GM13976 (cell line): ENCODE measurements at regions not wholly inside any gene's neighbourhood (a gene's known extent, or its start where the extent isn't known, plus 50 kb on each side); places are given as distances from the start of the nearest gene placed in this dataset.

Experiments
- DNase-seq: peaks from one replicate; pipeline ENCODE4 v3.0.0; 2012; ENCODE audit warnings: low spot score
- in situ Hi-C: fragments of 300-500 bp; cut with MboI; formaldehyde crosslinking; loops from one replicate; pipeline ENCODE4 v1.12.0; 2022; ENCODE audit warnings: low sequenced_read_pairs, mixed read lengths, inconsistent platforms; ENCODE audit not compliant: unreplicated experiment
- TF ChIP-seq, protein P1 (sequence below): IDR thresholded peaks from 2 replicates; pipeline ENCODE4 v1.5.1; 2012; ENCODE audit warnings: borderline replicate concordance, mild to moderate bottlenecking; ENCODE audit not compliant: insufficient read depth; ENCODE audit errors: extremely low read depth, missing control alignments, control extremely low read depth

DNA sequence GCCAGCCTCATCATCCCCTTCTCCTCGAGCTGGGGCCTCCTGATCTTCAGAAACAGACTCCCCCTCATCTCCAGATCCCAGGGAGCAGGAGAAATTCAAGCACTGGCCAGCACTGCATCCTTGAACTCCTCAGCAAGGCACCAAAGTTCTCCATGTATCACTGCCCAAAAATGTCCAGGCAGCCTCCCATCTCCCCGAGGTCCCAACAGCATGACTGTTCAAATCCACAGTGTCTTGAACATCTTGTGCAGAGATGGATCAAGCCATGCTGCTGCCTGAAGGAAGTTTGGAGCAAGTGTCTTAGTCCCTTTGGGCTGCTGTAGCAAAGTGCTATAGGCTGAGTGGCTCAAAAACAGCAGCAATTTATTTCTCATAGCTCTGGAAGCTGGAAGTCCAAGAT lies 115.5 kb upstream of the GALNT17 start:
- in situ Hi-C loops, result no loop called here
- TF ChIP-seq, protein P1, sequence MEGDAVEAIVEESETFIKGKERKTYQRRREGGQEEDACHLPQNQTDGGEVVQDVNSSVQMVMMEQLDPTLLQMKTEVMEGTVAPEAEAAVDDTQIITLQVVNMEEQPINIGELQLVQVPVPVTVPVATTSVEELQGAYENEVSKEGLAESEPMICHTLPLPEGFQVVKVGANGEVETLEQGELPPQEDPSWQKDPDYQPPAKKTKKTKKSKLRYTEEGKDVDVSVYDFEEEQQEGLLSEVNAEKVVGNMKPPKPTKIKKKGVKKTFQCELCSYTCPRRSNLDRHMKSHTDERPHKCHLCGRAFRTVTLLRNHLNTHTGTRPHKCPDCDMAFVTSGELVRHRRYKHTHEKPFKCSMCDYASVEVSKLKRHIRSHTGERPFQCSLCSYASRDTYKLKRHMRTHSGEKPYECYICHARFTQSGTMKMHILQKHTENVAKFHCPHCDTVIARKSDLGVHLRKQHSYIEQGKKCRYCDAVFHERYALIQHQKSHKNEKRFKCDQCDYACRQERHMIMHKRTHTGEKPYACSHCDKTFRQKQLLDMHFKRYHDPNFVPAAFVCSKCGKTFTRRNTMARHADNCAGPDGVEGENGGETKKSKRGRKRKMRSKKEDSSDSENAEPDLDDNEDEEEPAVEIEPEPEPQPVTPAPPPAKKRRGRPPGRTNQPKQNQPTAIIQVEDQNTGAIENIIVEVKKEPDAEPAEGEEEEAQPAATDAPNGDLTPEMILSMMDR, result no peak
- DNase-seq, result no peak

DNA sequence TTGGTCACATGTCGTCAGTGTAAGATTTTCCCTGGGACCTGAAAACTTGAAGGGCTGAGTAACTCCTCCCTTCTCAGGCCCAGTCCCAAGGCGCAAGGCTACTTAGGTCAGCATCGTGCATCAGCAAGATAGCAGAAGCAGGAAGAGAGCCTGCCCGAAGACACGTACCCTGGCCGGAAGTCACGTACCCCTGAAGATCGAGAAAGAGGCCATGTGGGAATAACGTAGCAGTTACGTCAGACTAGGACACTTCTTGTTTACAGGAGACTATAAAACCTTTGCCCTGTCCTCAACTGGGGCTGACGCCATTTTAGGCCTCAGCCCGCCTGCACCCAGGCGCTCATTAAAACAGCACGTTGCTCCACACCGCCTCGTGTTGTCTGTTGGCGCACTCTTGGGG lies 114.3 kb upstream of the GALNT17 start:
- TF ChIP-seq, protein P1, result no peak
- DNase-seq, result no peak
- in situ Hi-C loops, result no loop called here

DNA sequence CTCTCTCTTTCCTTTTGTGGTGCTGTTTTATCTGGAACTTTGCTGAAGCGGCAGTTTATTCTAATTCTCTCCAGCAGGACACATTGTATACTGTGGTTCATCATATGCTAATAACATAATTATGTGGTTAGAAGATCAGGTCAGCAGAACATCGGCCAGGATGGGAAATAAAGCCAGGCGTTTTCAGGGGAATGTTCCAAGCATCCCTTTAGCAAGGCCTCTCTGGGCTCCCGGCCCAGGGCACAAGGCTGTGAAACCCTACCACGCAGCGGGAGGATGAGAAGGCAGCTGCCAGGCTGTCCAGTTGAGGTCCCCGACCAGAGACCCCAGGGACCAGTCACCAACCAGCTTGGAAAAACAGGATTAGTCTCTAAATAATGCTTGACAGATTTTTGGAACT lies 112.2 kb upstream of the GALNT17 start:
- TF ChIP-seq, protein P1, result no peak

GRCh38 chr7:71021131-71021530 lies 110.8 kb upstream of the GALNT17 start:
- no peak for DNase-seq
- TF ChIP-seq, protein P1, result no peak
- in situ Hi-C loops, result no loop called here

More for the DNA sequence above, 112.2 kb upstream of the GALNT17 start:
- no peak for DNase-seq
- in situ Hi-C loops, result no loop called here

- in situ Hi-C loops, result no loop called here
- DNase-seq, result no peak
- TF ChIP-seq, protein P1, result no peak
Measured at GRCh38 chr7:71026680-71027079, 105.3 kb upstream of the GALNT17 start.

GRCh38 chr7:71034243-71034642 lies 97.7 kb upstream of the GALNT17 start:
- TF ChIP-seq, protein P1, result no peak
- no peak for DNase-seq
- in situ Hi-C loops, result no loop called here

- in situ Hi-C loops, result no loop called here
- TF ChIP-seq, protein P1, result no peak
- DNase-seq, result no peak
Measured at GRCh38 chr7:71042591-71042990, 89.4 kb upstream of the GALNT17 start.
